Trophoblast cell (in vitro differentiated cells and primary cell): ENCODE measurements at regions not wholly inside any gene's neighbourhood (a gene's known extent, or its start where the extent isn't known, plus 50 kb on each side); places are given as distances from the start of the nearest gene placed in this dataset.
"Not testable (repeated sequence)": the region's sequence is repeated elsewhere in the genome, so short reads cannot be mapped to it uniquely, and the experiment has no call there.

Source experiments
- DNase-seq, 2 donors: peaks; one replicate each; pipeline ENCODE4 v3.0.0-alpha.2; 2016
- H2AFZ ChIP-seq: 2 replicates; pipeline ENCODE4 v1.6.1; 2013; ENCODE audit warnings: low read length, moderate library complexity, mild to moderate bottlenecking; ENCODE audit not compliant: insufficient read depth, poor library complexity
- H2AK5ac ChIP-seq: 2 replicates; pipeline ENCODE4 v1.6.1; 2013; ENCODE audit warnings: mild to moderate bottlenecking, low read length
- H2BK120ac ChIP-seq: 2 replicates; pipeline ENCODE4 v1.6.1; 2013; ENCODE audit warnings: low read length, mild to moderate bottlenecking, moderate library complexity; ENCODE audit not compliant: insufficient read depth, poor library complexity
- H2BK12ac ChIP-seq: 2 replicates; pipeline ENCODE4 v1.6.1; 2013; ENCODE audit warnings: mild to moderate bottlenecking, low read length, moderate library complexity
- H2BK5ac ChIP-seq: 2 replicates; pipeline ENCODE4 v1.6.1; 2013; ENCODE audit warnings: low read length, low read depth, moderate library complexity, mild to moderate bottlenecking; ENCODE audit not compliant: poor library complexity
- H3K14ac ChIP-seq: 2 replicates; pipeline ENCODE4 v1.6.1; 2013; ENCODE audit warnings: mild to moderate bottlenecking, low read length
- H3K18ac ChIP-seq: 2 replicates; pipeline ENCODE4 v1.6.1; 2013; ENCODE audit warnings: mild to moderate bottlenecking, low read length
- H3K23ac ChIP-seq: 2 replicates; pipeline ENCODE4 v1.6.1; 2013; ENCODE audit warnings: low read length
- H3K27ac ChIP-seq: 2 replicates; pipeline ENCODE4 v1.5.1; 2013; ENCODE audit warnings: low read depth, mild to moderate bottlenecking, inconsistent platforms, low read length, moderate library complexity
- H3K27me3 ChIP-seq: 2 replicates; pipeline ENCODE4 v1.6.1; 2013; ENCODE audit warnings: inconsistent platforms, mild to moderate bottlenecking, low read length, moderate library complexity; ENCODE audit not compliant: insufficient read depth
- H3K36me3 ChIP-seq, 2 experiments: 1 replicate in 1 of 2; 2 replicates in 1 of 2; pipeline ENCODE4 v1.6.1; 2013; ENCODE audit warnings: low read length in 2 of 2, mild to moderate bottlenecking in 2 of 2, moderate library complexity in 1 of 2; ENCODE audit not compliant: insufficient read depth in 2 of 2, control insufficient read depth in 1 of 2
- H3K4ac ChIP-seq: 2 replicates; pipeline ENCODE4 v1.6.1; 2013; ENCODE audit warnings: low read depth, mild to moderate bottlenecking, low read length, moderate library complexity
- H3K4me1 ChIP-seq, 2 experiments: 1 replicate in 1 of 2; 2 replicates in 1 of 2; pipeline ENCODE4 v1.6.1; 2013; ENCODE audit warnings: low read length in 2 of 2, mild to moderate bottlenecking in 2 of 2, moderate library complexity in 1 of 2; ENCODE audit not compliant: insufficient read depth in 2 of 2, control insufficient read depth in 1 of 2
- H3K4me2 ChIP-seq: 2 replicates; pipeline ENCODE4 v1.6.1; 2013; ENCODE audit warnings: inconsistent platforms, mild to moderate bottlenecking, low read length, moderate library complexity
- H3K4me3 ChIP-seq: 2 replicates; pipeline ENCODE4 v1.5.1; 2013; ENCODE audit warnings: mild to moderate bottlenecking, low read depth, low read length, inconsistent platforms
- H3K79me1 ChIP-seq: one replicate; pipeline ENCODE4 v1.6.1; 2013; ENCODE audit warnings: low read length
- H3K79me2 ChIP-seq: 2 replicates; pipeline ENCODE4 v1.6.1; 2013; ENCODE audit warnings: low read length, mild to moderate bottlenecking; ENCODE audit not compliant: control insufficient read depth, insufficient read depth, poor library complexity
- H3K9ac ChIP-seq: 2 replicates; pipeline ENCODE4 v1.6.1; 2013; ENCODE audit warnings: mild to moderate bottlenecking, low read length
- H3K9me3 ChIP-seq: 2 replicates; pipeline ENCODE4 v1.6.1; 2013; ENCODE audit warnings: low read depth, mild to moderate bottlenecking, control low read depth, inconsistent platforms, low read length; ENCODE audit not compliant: insufficient read depth
- H4K12ac ChIP-seq: 2 replicates; pipeline ENCODE4 v1.6.1; 2013; ENCODE audit warnings: low read depth, mild to moderate bottlenecking, low read length, moderate library complexity
- H4K8ac ChIP-seq: 2 replicates; pipeline ENCODE4 v1.6.1; 2013; ENCODE audit warnings: low read depth, mild to moderate bottlenecking, low read length, moderate library complexity
- H4K91ac ChIP-seq: one replicate; pipeline ENCODE4 v1.6.1; 2013; ENCODE audit warnings: low read depth, mild to moderate bottlenecking, low read length, moderate library complexity
- WGBS: extraction: QIAGEN DNeasy Blood & Tissue Kit; methylation state at CpG from one replicate; pipeline ENCODE4 v1.1.7; 2013; ENCODE audit warnings: missing lambda C conversion rate; ENCODE audit not compliant: insufficient read length, insufficient coverage; ENCODE audit errors: extremely low coverage; 5-methylcytosine and 5-hydroxymethylcytosine counted together

DNA sequence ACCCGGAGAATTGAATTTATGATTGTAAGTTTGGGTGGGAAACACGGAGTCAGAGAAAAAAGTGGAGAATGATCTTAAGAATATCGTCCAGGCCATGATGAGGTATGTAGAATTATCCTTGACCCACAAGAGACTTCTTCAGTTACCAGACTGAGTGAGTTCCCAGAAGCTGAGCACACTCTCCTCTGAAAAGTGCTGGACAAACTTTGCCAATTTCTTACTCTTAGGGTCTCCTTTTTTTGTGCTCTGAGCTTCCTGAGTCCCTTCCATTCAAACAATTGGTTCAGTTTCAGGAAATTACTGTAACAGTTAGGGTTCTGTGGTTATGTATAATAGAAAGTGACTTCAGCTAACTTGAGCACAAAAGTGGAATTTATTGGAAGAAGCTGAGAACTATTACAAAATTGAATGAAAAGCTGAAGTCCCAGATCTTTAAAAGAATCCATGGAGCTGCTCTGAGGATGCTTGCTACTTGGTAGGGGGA, 50.6 kb upstream of the EHBP1 start:
- Histone ChIP-seq H3K27ac (no peak overlapping the region), H2AK5ac (no peak overlapping the region), H3K4ac (no peak overlapping the region), H3K14ac (no peak overlapping the region), H3K9ac (no peak overlapping the region), H2BK120ac (no peak overlapping the region), H4K91ac (no peak overlapping the region), H3K79me2 (no peaks in the 10 kb centered on the region), H3K27me3 (no peaks in the 10 kb centered on the region), H3K4me3 (no peak overlapping the region), H2AFZ (no peak overlapping the region), H3K79me1 (peaks cover 6% of the 10 kb centered on the region), H3K4me2 (no peak overlapping the region), H4K12ac (no peak overlapping the region), H3K36me3 (peaks cover 0 to 2% of the 10 kb centered on the region in 2 experiments), H3K9me3 (peaks cover 2% of the 10 kb centered on the region), H2BK12ac (no peak overlapping the region), H4K8ac (no peak overlapping the region), H3K23ac (no peak overlapping the region), H3K18ac (no peak overlapping the region), H2BK5ac (no peak overlapping the region), H3K4me1 (peaks cover 1 to 3% of the 10 kb centered on the region in 2 experiments)
- WGBS = no CpG with 5 or more reads among the region's 3 CpGs
- DNase-seq = no peak

DNA sequence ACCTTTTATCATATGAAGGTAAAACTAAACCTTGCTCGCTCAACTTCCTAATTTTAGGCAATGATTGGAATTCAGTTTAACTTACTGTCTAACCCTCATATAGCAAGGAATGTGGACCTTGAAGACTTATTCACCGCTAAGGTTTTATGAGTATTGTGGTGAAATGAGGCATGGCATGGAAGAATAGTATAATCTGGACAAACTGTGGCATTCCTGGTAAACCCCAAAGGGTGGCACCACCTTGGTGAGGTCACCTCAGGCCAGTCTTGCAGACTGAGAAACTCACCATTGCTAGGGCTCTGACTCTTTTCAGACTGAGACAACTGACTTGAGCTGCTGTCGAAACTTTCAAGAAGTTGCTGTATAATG, 51.1 kb upstream of the EHBP1 start:
- Histone ChIP-seq H3K9ac (no peak overlapping the region), H3K79me1 (peaks cover 3% of the 10 kb centered on the region), H3K27ac (no peak overlapping the region), H3K4me2 (no peak overlapping the region), H4K8ac (no peak overlapping the region), H3K23ac (no peak overlapping the region), H3K4me1 (peaks cover 0 to under 1% of the 10 kb centered on the region in 2 experiments), H3K36me3 (peaks cover 0 to 2% of the 10 kb centered on the region in 2 experiments), H2BK12ac (no peak overlapping the region), H2AFZ (no peak overlapping the region), H2AK5ac (no peak overlapping the region), H2BK120ac (no peak overlapping the region), H3K79me2 (no peaks in the 10 kb centered on the region), H4K12ac (no peak overlapping the region), H3K4me3 (no peak overlapping the region), H3K27me3 (no peaks in the 10 kb centered on the region), H3K4ac (no peak overlapping the region), H3K9me3 (peaks cover 2% of the 10 kb centered on the region), H3K18ac (no peak overlapping the region), H4K91ac (no peak overlapping the region), H2BK5ac (no peak overlapping the region), H3K14ac (no peak overlapping the region)
- DNase-seq = peak in 1 of 2 donors; percentile 58
- no CpG with 5 or more reads among the region's 3 CpGs for WGBS

DNA sequence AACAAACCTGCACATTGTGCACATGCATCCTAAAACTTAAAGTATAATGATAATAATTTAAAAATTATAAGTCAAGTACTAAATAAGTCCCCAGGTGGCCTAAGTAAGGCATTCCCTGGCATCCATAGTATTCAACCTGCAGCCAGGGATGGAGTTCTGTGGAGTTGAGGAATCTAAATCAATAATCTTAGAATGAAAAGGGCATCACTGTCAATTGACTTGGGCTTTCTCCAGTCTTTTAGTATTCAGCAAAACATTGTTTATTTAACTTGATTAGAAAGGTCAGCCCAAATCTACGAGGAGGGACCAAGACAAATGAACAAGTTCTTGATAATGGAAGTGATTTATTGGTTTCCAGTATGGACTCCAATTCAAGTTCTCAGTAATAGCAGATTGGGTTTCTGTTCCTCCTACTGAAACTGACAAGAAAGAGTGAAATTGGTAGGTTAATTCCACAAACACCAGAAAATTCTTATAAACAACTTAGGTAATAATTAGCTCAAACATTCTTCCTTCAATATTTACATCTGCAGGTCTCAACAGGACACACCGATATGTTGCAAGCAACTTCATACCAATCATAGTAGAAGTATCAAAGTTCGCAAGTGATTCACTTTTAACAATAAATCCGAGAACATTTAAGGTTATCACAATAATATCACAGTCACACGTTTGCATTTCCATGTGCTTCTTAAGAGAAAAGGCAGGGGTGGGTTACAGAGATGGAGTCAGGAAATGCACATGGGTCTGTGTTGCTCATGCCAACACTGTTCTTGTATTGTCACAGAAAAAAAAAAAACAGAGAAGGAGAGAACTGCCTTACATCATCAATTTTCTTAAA, 51.7 kb upstream of the EHBP1 start:
- no peak overlapping the region for H4K91ac ChIP-seq
- no peak overlapping the region for H4K8ac ChIP-seq
- no peak overlapping the region for H3K18ac ChIP-seq
- no peak overlapping the region for H2AK5ac ChIP-seq
- H3K27ac ChIP-seq = no peak overlapping the region
- no peak overlapping the region for H3K9ac ChIP-seq
- no peak overlapping the region for H2BK12ac ChIP-seq
- H3K79me1 ChIP-seq = peaks cover 3% of the 10 kb centered on the region
- no peak overlapping the region for H3K23ac ChIP-seq
- no peak overlapping the region for H3K4me3 ChIP-seq
- H3K4me2 ChIP-seq = no peak overlapping the region
- H4K12ac ChIP-seq = no peak overlapping the region
- peaks cover 2% of the 10 kb centered on the region for H3K9me3 ChIP-seq
- DNase-seq = peak in 1 of 2 donors; percentile 70
- no peaks in the 10 kb centered on the region for H3K27me3 ChIP-seq
- no peak overlapping the region for H2BK120ac ChIP-seq
- no peaks in the 10 kb centered on the region for H3K79me2 ChIP-seq
- H3K4me1 ChIP-seq = no peaks in the 10 kb centered on the region
- H3K14ac ChIP-seq = no peak overlapping the region
- no CpG with 5 or more reads among the region's 5 CpGs for WGBS
- no peak overlapping the region for H3K4ac ChIP-seq
- H3K36me3 ChIP-seq = peaks cover 0 to 2% of the 10 kb centered on the region in 2 experiments
- no peak overlapping the region for H2AFZ ChIP-seq
- no peak overlapping the region for H2BK5ac ChIP-seq

DNA sequence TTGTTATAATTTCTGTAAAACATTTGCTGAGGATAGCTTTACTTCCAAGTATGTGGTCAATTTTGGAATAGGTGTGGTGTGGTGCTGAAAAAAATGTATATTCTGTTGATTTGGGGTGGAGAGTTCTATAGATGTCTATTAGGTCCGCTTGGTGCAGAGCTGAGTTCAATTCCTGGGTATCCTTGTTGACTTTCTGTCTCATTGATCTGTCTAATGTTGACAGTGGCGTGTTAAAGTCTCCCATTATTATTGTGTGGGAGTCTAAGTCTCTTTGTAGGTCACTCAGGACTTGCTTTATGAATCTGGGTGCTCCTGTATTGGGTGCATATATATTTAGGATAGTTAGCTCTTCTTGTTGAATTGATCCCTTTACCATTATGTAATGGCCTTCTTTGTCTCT, 56.4 kb upstream of the EHBP1 start:
- H2BK5ac ChIP-seq, H2BK12ac ChIP-seq, H3K9ac ChIP-seq, H3K36me3 ChIP-seq, H3K4me2 ChIP-seq, H3K27me3 ChIP-seq, H2BK120ac ChIP-seq, H4K91ac ChIP-seq, H3K18ac ChIP-seq, H4K8ac ChIP-seq, H3K4ac ChIP-seq, H3K23ac ChIP-seq, H3K27ac ChIP-seq, H3K79me2 ChIP-seq, DNase-seq, H3K9me3 ChIP-seq, H2AFZ ChIP-seq, H3K14ac ChIP-seq, H3K4me1 ChIP-seq, H4K12ac ChIP-seq, H3K79me1 ChIP-seq, H3K4me3 ChIP-seq, H2AK5ac ChIP-seq: not testable (repeated sequence)
- WGBS = no CpG with 5 or more reads among the region's 2 CpGs
